ENCODE measurements at regions not wholly inside any gene's neighbourhood (a gene's known extent, or its start where the extent isn't known, plus 50 kb on each side); places are given as distances from the start of the nearest gene placed in this dataset.

DNA sequence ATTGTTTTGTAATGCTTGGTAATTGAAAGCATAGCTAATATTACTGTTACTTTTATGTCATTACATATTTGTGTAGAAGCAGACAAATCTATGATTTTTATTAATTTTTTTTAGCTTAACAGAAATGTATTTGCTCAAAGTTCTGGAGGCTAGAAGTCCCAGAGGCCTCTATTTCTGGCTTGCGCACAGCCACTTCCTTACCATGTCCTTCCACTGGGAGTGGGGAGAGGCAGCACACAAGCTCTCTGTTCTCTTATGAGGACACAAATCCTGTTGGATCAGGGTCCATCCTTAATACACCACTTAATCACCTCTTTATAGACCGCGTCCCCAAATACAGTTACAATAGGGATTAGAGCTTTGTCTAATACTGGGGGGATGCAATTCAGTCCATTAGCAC, 1061.4 kb downstream of the OTOL1 start:
- TF ChIP-seq CTCF (IDR thresholded peaks at IDR 0.05) (no peak), POLR2AphosphoS5 (IDR thresholded peaks at IDR 0.05) (no peak), POLR2A (IDR thresholded peaks at IDR 0.05) (no peak)

Measured in upper lobe of left lung (tissue), 4 donors.